ENCODE measurements at regions not wholly inside any gene's neighbourhood (a gene's known extent, or its start where the extent isn't known, plus 50 kb on each side); places are given as distances from the start of the nearest gene placed in this dataset.

DNA sequence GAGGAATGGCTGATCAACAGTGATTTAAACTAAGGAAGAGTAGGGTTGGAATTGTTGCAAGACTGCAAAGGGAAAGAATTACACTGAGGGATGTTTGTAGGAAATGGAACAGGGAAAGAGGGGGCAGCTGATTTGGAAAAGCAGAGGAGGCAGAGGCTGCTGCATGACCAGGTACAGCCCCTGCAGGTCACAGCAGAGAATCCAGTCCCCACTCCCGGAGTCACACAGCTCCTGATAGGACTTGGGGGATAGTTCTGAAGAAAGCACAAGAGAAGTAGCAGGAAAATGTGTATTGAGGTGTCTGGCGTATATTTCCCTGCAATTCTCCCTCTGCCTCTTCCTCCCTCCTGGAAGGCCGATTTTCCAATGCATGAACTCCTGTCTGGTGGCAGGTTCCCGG is 92.5 kb upstream of the PDE10A start:
- TF ChIP-seq CTCF (IDR thresholded peaks at IDR 0.05 in 4 of 5, conservative IDR thresholded peaks at IDR 0.05 in 1 of 5) (no peak), POLR2A (IDR thresholded peaks at IDR 0.05) (no peak)

Measured in gastrocnemius medialis (tissue), 4 donors.